Neural cell (in vitro differentiated cells): ENCODE measurements at regions not wholly inside any gene's neighbourhood (a gene's known extent, or its start where the extent isn't known, plus 50 kb on each side); places are given as distances from the start of the nearest gene placed in this dataset.
"Not testable (repeated sequence)": the region's sequence is repeated elsewhere in the genome, so short reads cannot be mapped to it uniquely, and the experiment has no call there.

Experiments used
- H2AFZ ChIP-seq: fragments of 200-600, 300-800 bp; sonication (generic), shearing (Covaris generic); 2 replicates; pipeline ENCODE4 v1.6.0; 2014; ENCODE audit warnings: low read depth, mild to moderate bottlenecking, antibody characterized with exemption, low read length, moderate library complexity
- H3F3A ChIP-seq: fragments of 200-600 bp; shearing (Covaris generic); 2 replicates; pipeline ENCODE4 v1.6.1; 2016; ENCODE audit warnings: mild to moderate bottlenecking, moderate library complexity, mixed read lengths, antibody characterized with exemption, low read length; ENCODE audit not compliant: insufficient read depth, poor library complexity, severe bottlenecking
- H3K27ac ChIP-seq: fragments of 200-600, 300-800 bp; sonication (generic), shearing (Covaris generic); 2 replicates; pipeline ENCODE4 v1.5.1; 2014; ENCODE audit warnings: mild to moderate bottlenecking, low read length, moderate library complexity
- H3K27me3 ChIP-seq: fragments of 300-800, 200-600 bp; sonication (generic), shearing (Covaris generic); 2 replicates; pipeline ENCODE4 v1.6.0; 2014; ENCODE audit warnings: mild to moderate bottlenecking, low read depth, low read length, moderate library complexity; ENCODE audit not compliant: insufficient read depth
- H3K36me3 ChIP-seq: fragments of 300-800, 200-600 bp; sonication (generic), shearing (Covaris generic); 2 replicates; pipeline ENCODE4 v1.5.1; 2014; ENCODE audit warnings: mild to moderate bottlenecking, antibody characterized with exemption, low read length, moderate library complexity; ENCODE audit not compliant: insufficient read depth
- H3K4me2 ChIP-seq: fragments of 300-800, 200-600 bp; sonication (generic), shearing (Covaris generic); 2 replicates; pipeline ENCODE4 v1.6.0; 2014; ENCODE audit warnings: mild to moderate bottlenecking, low read length
- H3K4me3 ChIP-seq: fragments of 300-800, 200-600 bp; sonication (generic), shearing (Covaris generic); 2 replicates; pipeline ENCODE4 v1.5.1; 2014; ENCODE audit warnings: mild to moderate bottlenecking, low read length, moderate library complexity
- H3K79me2 ChIP-seq: fragments of 200-600 bp; shearing (Covaris generic); replicated peaks from 2 replicates; pipeline ENCODE4 v1.6.0; 2014; ENCODE audit warnings: mild to moderate bottlenecking, low read length, moderate library complexity; ENCODE audit not compliant: insufficient read depth
- H3K9ac ChIP-seq: fragments of 300-800, 200-600 bp; sonication (generic), shearing (Covaris generic); 2 replicates; pipeline ENCODE4 v1.6.1; 2016; ENCODE audit warnings: mild to moderate bottlenecking, low read length, mixed read lengths
- H3K9me2 ChIP-seq: fragments of 200-600 bp; shearing (Covaris generic); 2 replicates; pipeline ENCODE4 v1.6.1; 2016; ENCODE audit warnings: mild to moderate bottlenecking, low read length, mixed read lengths; ENCODE audit not compliant: insufficient read depth
- H3K9me3 ChIP-seq: fragments of 200-600, 300-800 bp; sonication (generic), shearing (Covaris generic); 2 replicates; pipeline ENCODE4 v1.6.1; 2016; ENCODE audit warnings: mild to moderate bottlenecking, mixed run types, low read length, moderate library complexity, mixed read lengths
- H4K20me1 ChIP-seq: fragments of 200-600 bp; shearing (Covaris generic); 2 replicates; pipeline ENCODE4 v1.6.1; 2016; ENCODE audit warnings: mild to moderate bottlenecking, mixed run types; ENCODE audit not compliant: insufficient read depth
- EP300 ChIP-seq: fragments of 450-650 bp; conservative IDR thresholded peaks from 2 replicates; pipeline ENCODE4 v1.6.1; 2014; ENCODE audit warnings: antibody characterized with exemption, mild to moderate bottlenecking, moderate library complexity; ENCODE audit not compliant: poor library complexity, severe bottlenecking
- EZH2 ChIP-seq: fragments of 200-600, 300-800 bp; shearing (Covaris generic), sonication (generic); IDR thresholded peaks from 2 replicates; pipeline ENCODE4 v1.6.1; 2014; ENCODE audit warnings: antibody characterized with exemption, low read length, borderline replicate concordance, mild to moderate bottlenecking; ENCODE audit not compliant: insufficient read depth, poor library complexity, severe bottlenecking
- MXI1 ChIP-seq: fragments of 450-650 bp; conservative IDR thresholded peaks from 2 replicates; pipeline ENCODE4 v1.6.1; 2014; ENCODE audit warnings: antibody characterized with exemption, mild to moderate bottlenecking; ENCODE audit not compliant: poor library complexity, severe bottlenecking
- POLR2AphosphoS5 ChIP-seq: IDR thresholded peaks from 2 replicates; pipeline ENCODE4 v1.6.1; 2012
- RAD21 ChIP-seq: fragments of 450-650 bp; conservative IDR thresholded peaks from 2 replicates; pipeline ENCODE4 v1.6.1; 2014; ENCODE audit warnings: antibody characterized with exemption, mild to moderate bottlenecking, moderate library complexity
- SMC3 ChIP-seq: fragments of 450-650 bp; conservative IDR thresholded peaks from 2 replicates; pipeline ENCODE4 v1.6.1; 2014; ENCODE audit warnings: antibody characterized with exemption, mild to moderate bottlenecking, moderate library complexity; ENCODE audit not compliant: poor library complexity
- TAF1 ChIP-seq: IDR thresholded peaks from 2 replicates; pipeline ENCODE4 v1.6.1; 2012; ENCODE audit warnings: low read depth
- TF ChIP-seq, protein P1 (sequence below): fragments of 450-650 bp; IDR thresholded peaks from 2 replicates; pipeline ENCODE4 v1.5.1; 2014; ENCODE audit warnings: antibody characterized with exemption, mild to moderate bottlenecking, moderate library complexity; ENCODE audit not compliant: poor library complexity, severe bottlenecking
- TF ChIP-seq, protein P2 (sequence below): IDR thresholded peaks from 2 replicates; pipeline ENCODE4 v1.6.1; 2012; ENCODE audit warnings: borderline replicate concordance

DNA sequence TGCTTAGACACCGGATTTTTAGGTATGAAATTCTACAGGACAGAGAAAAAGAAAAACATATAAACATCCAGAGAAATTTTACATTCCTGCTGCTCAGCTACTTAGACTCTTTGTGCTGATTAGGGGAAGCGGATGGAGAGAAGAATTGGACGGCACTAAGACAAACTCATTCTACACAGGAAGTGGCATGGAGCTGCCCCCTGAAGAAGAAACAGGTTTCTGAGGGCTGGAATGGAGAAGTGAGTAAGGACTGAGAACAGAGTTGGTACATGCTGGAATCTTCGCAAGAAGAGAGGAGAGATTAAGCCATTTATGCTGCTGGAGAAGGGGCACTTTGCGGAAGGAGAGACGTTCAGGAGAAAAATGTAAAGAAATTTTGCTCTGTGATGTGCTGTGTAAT lies 253.0 kb upstream of the ERBB4 start:
- no peak overlapping the region for H3K27ac ChIP-seq
- no peak overlapping the region for H2AFZ ChIP-seq
- no peak overlapping the region for H3K4me3 ChIP-seq
- no peaks in the 10 kb centered on the region for H3K27me3 ChIP-seq
- no peaks in the 10 kb centered on the region for H3K9me2 ChIP-seq
- H3K9me3 ChIP-seq: no peaks in the 10 kb centered on the region
- no peak overlapping the region for H3K4me2 ChIP-seq
- no peaks in the 10 kb centered on the region for H3K79me2 ChIP-seq
- H3K9ac ChIP-seq: no peak overlapping the region
- no peak for TF ChIP-seq SMC3
- no peak for TF ChIP-seq EP300
- TF ChIP-seq, protein P1, sequence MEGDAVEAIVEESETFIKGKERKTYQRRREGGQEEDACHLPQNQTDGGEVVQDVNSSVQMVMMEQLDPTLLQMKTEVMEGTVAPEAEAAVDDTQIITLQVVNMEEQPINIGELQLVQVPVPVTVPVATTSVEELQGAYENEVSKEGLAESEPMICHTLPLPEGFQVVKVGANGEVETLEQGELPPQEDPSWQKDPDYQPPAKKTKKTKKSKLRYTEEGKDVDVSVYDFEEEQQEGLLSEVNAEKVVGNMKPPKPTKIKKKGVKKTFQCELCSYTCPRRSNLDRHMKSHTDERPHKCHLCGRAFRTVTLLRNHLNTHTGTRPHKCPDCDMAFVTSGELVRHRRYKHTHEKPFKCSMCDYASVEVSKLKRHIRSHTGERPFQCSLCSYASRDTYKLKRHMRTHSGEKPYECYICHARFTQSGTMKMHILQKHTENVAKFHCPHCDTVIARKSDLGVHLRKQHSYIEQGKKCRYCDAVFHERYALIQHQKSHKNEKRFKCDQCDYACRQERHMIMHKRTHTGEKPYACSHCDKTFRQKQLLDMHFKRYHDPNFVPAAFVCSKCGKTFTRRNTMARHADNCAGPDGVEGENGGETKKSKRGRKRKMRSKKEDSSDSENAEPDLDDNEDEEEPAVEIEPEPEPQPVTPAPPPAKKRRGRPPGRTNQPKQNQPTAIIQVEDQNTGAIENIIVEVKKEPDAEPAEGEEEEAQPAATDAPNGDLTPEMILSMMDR: no peak
- no peak for TF ChIP-seq TAF1
- TF ChIP-seq POLR2AphosphoS5: no peak
- TF ChIP-seq RAD21: no peak
- TF ChIP-seq EZH2: no peak
- no peak for TF ChIP-seq MXI1
- TF ChIP-seq, protein P2, sequence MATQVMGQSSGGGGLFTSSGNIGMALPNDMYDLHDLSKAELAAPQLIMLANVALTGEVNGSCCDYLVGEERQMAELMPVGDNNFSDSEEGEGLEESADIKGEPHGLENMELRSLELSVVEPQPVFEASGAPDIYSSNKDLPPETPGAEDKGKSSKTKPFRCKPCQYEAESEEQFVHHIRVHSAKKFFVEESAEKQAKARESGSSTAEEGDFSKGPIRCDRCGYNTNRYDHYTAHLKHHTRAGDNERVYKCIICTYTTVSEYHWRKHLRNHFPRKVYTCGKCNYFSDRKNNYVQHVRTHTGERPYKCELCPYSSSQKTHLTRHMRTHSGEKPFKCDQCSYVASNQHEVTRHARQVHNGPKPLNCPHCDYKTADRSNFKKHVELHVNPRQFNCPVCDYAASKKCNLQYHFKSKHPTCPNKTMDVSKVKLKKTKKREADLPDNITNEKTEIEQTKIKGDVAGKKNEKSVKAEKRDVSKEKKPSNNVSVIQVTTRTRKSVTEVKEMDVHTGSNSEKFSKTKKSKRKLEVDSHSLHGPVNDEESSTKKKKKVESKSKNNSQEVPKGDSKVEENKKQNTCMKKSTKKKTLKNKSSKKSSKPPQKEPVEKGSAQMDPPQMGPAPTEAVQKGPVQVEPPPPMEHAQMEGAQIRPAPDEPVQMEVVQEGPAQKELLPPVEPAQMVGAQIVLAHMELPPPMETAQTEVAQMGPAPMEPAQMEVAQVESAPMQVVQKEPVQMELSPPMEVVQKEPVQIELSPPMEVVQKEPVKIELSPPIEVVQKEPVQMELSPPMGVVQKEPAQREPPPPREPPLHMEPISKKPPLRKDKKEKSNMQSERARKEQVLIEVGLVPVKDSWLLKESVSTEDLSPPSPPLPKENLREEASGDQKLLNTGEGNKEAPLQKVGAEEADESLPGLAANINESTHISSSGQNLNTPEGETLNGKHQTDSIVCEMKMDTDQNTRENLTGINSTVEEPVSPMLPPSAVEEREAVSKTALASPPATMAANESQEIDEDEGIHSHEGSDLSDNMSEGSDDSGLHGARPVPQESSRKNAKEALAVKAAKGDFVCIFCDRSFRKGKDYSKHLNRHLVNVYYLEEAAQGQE: no peak
- H3K36me3 ChIP-seq: no peaks in the 10 kb centered on the region
- no peaks in the 10 kb centered on the region for H4K20me1 ChIP-seq
- H3F3A ChIP-seq: no peaks in the 10 kb centered on the region

DNA sequence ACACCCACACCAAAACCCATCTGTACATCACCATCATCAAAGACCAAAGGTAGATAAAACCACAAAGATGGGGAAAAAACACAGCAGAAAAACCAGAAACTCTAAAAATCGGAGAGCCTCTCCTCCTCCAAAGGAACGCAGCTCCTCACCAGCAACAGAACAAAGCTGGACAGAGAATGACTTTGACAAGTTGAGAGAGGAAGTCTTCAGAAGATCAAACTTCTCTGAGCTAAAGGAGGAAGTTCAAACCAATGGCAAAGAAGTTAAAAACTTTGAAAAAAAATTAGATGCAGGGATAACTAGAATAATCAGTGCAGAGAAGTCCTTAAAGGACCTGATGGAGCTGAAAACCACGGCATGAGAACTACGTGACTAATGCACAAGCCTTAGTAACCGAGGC lies 247.5 kb upstream of the ERBB4 start:
- H3K36me3 ChIP-seq: not testable (repeated sequence)

DNA sequence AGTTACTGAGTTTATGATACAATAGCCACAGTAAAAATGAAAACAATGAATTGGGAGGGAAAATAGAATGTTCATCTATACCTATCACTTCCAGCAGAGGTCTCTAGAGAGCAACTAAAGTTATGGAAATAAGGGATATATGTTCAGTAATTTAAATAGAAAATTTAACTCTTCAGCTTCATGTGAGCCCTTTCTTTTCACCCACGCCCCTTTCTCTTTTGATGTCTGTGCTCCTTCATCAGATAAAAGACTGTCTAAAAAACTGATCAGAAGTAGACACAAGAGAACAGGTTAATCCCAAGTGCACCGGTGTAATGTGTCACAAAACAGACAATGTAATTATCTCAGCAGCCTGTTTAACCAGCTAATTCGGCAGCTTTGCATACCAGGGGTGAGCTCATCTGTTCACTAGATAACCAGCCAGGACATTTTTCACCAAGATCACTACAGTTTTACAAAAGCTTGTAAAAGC lies 238.5 kb upstream of the ERBB4 start:
- Histone ChIP-seq H3K4me3 (peak overlapping the region; percentile 30), H3K4me2 (peak overlapping the region; percentile 1), H3K9ac (no peak overlapping the region), H3F3A (no peaks in the 10 kb centered on the region), H2AFZ (no peak overlapping the region), H4K20me1 (no peaks in the 10 kb centered on the region), H3K27me3 (no peaks in the 10 kb centered on the region), H3K9me3 (no peaks in the 10 kb centered on the region), H3K79me2 (no peaks in the 10 kb centered on the region), H3K9me2 (no peaks in the 10 kb centered on the region), H3K36me3 (no peaks in the 10 kb centered on the region), H3K27ac (no peak overlapping the region)
- TF ChIP-seq, protein P1: peak; percentile 73
- TF ChIP-seq TAF1 (no peak), EZH2 (no peak), MXI1 (no peak), EP300 (no peak), RAD21 (peak; percentile 72), POLR2AphosphoS5 (no peak), SMC3 (peak; percentile 76)
- TF ChIP-seq, protein P2: no peak

More for the DNA sequence above, 247.5 kb upstream of the ERBB4 start:
- H3K27ac ChIP-seq, H3F3A ChIP-seq, H3K4me2 ChIP-seq, H4K20me1 ChIP-seq, H3K79me2 ChIP-seq, H3K9ac ChIP-seq, H3K27me3 ChIP-seq, H3K4me3 ChIP-seq, H2AFZ ChIP-seq, H3K9me2 ChIP-seq, H3K9me3 ChIP-seq: not testable (repeated sequence)
